Esophagus squamous epithelium (tissue), 4 donors: ENCODE measurements at regions not wholly inside any gene's neighbourhood (a gene's known extent, or its start where the extent isn't known, plus 50 kb on each side); places are given as distances from the start of the nearest gene placed in this dataset.

Experiments
- POLR2A ChIP-seq, 4 donors: fragments of 450-650 bp; IDR thresholded peaks; one replicate each; pipeline ENCODE4 v1.6.1; 2017; ENCODE audit warnings: antibody characterized with exemption in 4 of 4, mild to moderate bottlenecking in 4 of 4, moderate library complexity in 3 of 4
- TF ChIP-seq, protein P1 (sequence below), 6 experiments: fragments of 450-650 bp in 4 of 6; fragments of 200-600 bp in 2 of 6; sonication (generic) in 2 of 6; IDR thresholded peaks; one replicate each; pipeline ENCODE4 v1.5.1; 2016 to 2019; ENCODE audit warnings: antibody characterized with exemption in 6 of 6, mild to moderate bottlenecking in 4 of 6, moderate library complexity in 4 of 6

DNA sequence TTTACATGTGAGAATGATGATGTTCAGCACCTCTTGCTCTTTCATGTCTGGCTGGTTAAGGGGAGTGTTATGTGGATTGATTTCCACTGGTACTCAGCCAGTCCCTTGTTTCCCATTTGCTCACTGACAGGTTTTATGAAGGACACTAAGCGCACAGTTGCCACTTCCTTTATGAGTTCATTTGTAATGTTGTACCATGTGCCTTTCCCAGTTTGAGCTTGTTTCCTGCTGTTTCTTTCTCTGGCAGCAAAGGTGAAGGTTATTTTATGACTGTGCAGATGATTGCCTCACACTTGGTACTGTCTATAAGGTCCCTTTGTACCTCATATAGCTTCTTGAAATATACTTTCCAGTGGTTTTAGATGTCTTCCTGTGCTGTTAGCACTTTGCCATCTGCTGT, 1700.5 kb upstream of the TMEFF2 start:
- no peak for TF ChIP-seq POLR2A (IDR thresholded peaks at IDR 0.05)
- TF ChIP-seq, protein P1, sequence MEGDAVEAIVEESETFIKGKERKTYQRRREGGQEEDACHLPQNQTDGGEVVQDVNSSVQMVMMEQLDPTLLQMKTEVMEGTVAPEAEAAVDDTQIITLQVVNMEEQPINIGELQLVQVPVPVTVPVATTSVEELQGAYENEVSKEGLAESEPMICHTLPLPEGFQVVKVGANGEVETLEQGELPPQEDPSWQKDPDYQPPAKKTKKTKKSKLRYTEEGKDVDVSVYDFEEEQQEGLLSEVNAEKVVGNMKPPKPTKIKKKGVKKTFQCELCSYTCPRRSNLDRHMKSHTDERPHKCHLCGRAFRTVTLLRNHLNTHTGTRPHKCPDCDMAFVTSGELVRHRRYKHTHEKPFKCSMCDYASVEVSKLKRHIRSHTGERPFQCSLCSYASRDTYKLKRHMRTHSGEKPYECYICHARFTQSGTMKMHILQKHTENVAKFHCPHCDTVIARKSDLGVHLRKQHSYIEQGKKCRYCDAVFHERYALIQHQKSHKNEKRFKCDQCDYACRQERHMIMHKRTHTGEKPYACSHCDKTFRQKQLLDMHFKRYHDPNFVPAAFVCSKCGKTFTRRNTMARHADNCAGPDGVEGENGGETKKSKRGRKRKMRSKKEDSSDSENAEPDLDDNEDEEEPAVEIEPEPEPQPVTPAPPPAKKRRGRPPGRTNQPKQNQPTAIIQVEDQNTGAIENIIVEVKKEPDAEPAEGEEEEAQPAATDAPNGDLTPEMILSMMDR (IDR thresholded peaks at IDR 0.05) = no peak
